GM23338 (cell line): ENCODE measurements at regions not wholly inside any gene's neighbourhood (a gene's known extent, or its start where the extent isn't known, plus 50 kb on each side); places are given as distances from the start of the nearest gene placed in this dataset.

Experiments used
- ATAC-seq: fragments of 200-7000 bp; cut with Tn5 transposase; 3 replicates; pipeline ENCODE4 v1.9.1; 2020
- DNase-seq: peaks from one replicate; pipeline ENCODE4 v3.0.0-alpha.2; 2015; ENCODE audit warnings: low spot score
- H2AFZ ChIP-seq: fragments of 200-600 bp; sonication (generic); 2 replicates; pipeline ENCODE4 v1.8.0; 2016; ENCODE audit warnings: antibody characterized with exemption, mild to moderate bottlenecking, moderate library complexity
- H3F3A ChIP-seq: fragments of 200-600 bp; sonication (generic); replicated peaks from 2 replicates; pipeline ENCODE4 v1.8.0; 2017; ENCODE audit warnings: antibody characterized with exemption, mixed run types, low read depth
- H3K27ac ChIP-seq: fragments of 200-600 bp; sonication (generic); 2 replicates; pipeline ENCODE4 v1.6.1; 2016; ENCODE audit warnings: low read depth
- H3K27me3 ChIP-seq: fragments of 200-600 bp; sonication (generic); 2 replicates; pipeline ENCODE4 v1.8.0; 2016; ENCODE audit warnings: mild to moderate bottlenecking, mixed run types, moderate library complexity; ENCODE audit not compliant: insufficient read depth
- H3K36me3 ChIP-seq: fragments of 200-600 bp; sonication (generic); 2 replicates; pipeline ENCODE4 v1.8.0; 2016; ENCODE audit warnings: mild to moderate bottlenecking; ENCODE audit not compliant: insufficient read depth
- H3K4me1 ChIP-seq: fragments of 200-600 bp; sonication (generic); 2 replicates; pipeline ENCODE4 v1.8.0; 2016; ENCODE audit warnings: mild to moderate bottlenecking, moderate library complexity; ENCODE audit not compliant: insufficient read depth
- H3K4me2 ChIP-seq: fragments of 200-600 bp; sonication (generic); 2 replicates; pipeline ENCODE4 v1.7.1; 2017; ENCODE audit warnings: mixed run types
- H3K4me3 ChIP-seq: fragments of 200-600 bp; sonication (generic); 2 replicates; pipeline ENCODE4 v1.6.1; 2016; ENCODE audit warnings: mixed run types
- H3K79me2 ChIP-seq: fragments of 200-600 bp; sonication (generic); replicated peaks from 2 replicates; pipeline ENCODE4 v1.8.0; 2017; ENCODE audit warnings: mild to moderate bottlenecking; ENCODE audit not compliant: insufficient read depth
- H3K9me2 ChIP-seq: fragments of 200-600 bp; sonication (generic); 2 replicates; pipeline ENCODE4 v1.8.0; 2017; ENCODE audit not compliant: insufficient read depth
- H4K20me1 ChIP-seq: fragments of 200-600 bp; sonication (generic); replicated peaks from 2 replicates; pipeline ENCODE4 v1.8.0; 2017; ENCODE audit warnings: mild to moderate bottlenecking; ENCODE audit not compliant: insufficient read depth
- H3K27ac Mint-ChIP-seq: 2 replicates; pipeline ENCODE4 v1.8.0; 2020; ENCODE audit warnings: inconsistent platforms, mild to moderate bottlenecking, moderate library complexity, mixed read lengths
- H3K27me3 Mint-ChIP-seq: 3 replicates; pipeline ENCODE4 v1.8.0; 2022; ENCODE audit warnings: low read depth, mild to moderate bottlenecking, moderate library complexity, mixed read lengths, inconsistent platforms; ENCODE audit not compliant: insufficient read depth, poor library complexity
- H3K36me3 Mint-ChIP-seq: 3 replicates; pipeline ENCODE4 v1.8.0; 2021; ENCODE audit warnings: low read depth, mild to moderate bottlenecking, inconsistent platforms, moderate library complexity, mixed read lengths
- H3K4me1 Mint-ChIP-seq: 3 replicates; pipeline ENCODE4 v1.8.0; 2020; ENCODE audit warnings: mild to moderate bottlenecking, inconsistent platforms, mixed read lengths
- H3K4me3 Mint-ChIP-seq: 3 replicates; pipeline ENCODE4 v1.8.0; 2021; ENCODE audit warnings: moderate library complexity, mild to moderate bottlenecking, inconsistent platforms, mixed read lengths
- H3K9me3 Mint-ChIP-seq: 3 replicates; pipeline ENCODE4 v1.8.0; 2020; ENCODE audit warnings: moderate library complexity, mild to moderate bottlenecking, inconsistent platforms, mixed read lengths
- CREB1 ChIP-seq: fragments of 250-450 bp; sonication (Bioruptor Pico); IDR thresholded peaks from 2 replicates; pipeline ENCODE4 v1.5.0; 2020; ENCODE audit warnings: low read depth, mild to moderate bottlenecking, moderate library complexity
- EZH2 ChIP-seq: fragments of 200-600 bp; sonication (generic); IDR thresholded peaks from one replicate; pipeline ENCODE4 v1.8.0; 2017; ENCODE audit warnings: antibody characterized with exemption, mild to moderate bottlenecking, low read depth; ENCODE audit not compliant: unreplicated experiment
- EZH2phosphoT487 ChIP-seq: fragments of 200-600 bp; sonication (generic); IDR thresholded peaks from one replicate; pipeline ENCODE4 v1.8.1; 2018; ENCODE audit warnings: antibody characterized with exemption; ENCODE audit not compliant: unreplicated experiment
- JUNB ChIP-seq: IDR thresholded peaks from one replicate; pipeline ENCODE4 v1.6.1; 2016; ENCODE audit warnings: antibody characterized with exemption; ENCODE audit not compliant: unreplicated experiment
- NANOG ChIP-seq: IDR thresholded peaks from 2 replicates; pipeline ENCODE4 v1.6.1; 2016; ENCODE audit warnings: antibody characterized with exemption, borderline replicate concordance
- POLR2AphosphoS5 ChIP-seq: IDR thresholded peaks from 2 replicates; pipeline ENCODE4 v1.6.1; 2016; ENCODE audit warnings: antibody characterized with exemption, low read depth
- STAT1 ChIP-seq: IDR thresholded peaks from one replicate; pipeline ENCODE4 v1.6.1; 2016; ENCODE audit warnings: antibody characterized with exemption; ENCODE audit not compliant: unreplicated experiment
- ZNF114 ChIP-seq: fragments of 250-450 bp; sonication (Bioruptor Pico); IDR thresholded peaks from 2 replicates; pipeline ENCODE4 v1.5.0; 2020; ENCODE audit warnings: mild to moderate bottlenecking, moderate library complexity
- ZNF331 ChIP-seq: fragments of 250-450 bp; sonication (Bioruptor Pico); IDR thresholded peaks from 2 replicates; pipeline ENCODE4 v1.5.0; 2020; ENCODE audit warnings: low read depth, mild to moderate bottlenecking, moderate library complexity
- TF ChIP-seq, protein P1 (sequence below): IDR thresholded peaks from 2 replicates; pipeline ENCODE4 v1.6.1; 2016; ENCODE audit warnings: antibody characterized with exemption
- TF ChIP-seq, protein P2 (sequence below): IDR thresholded peaks from one replicate; pipeline ENCODE4 v1.6.1; 2018; ENCODE audit warnings: antibody characterized with exemption; ENCODE audit not compliant: unreplicated experiment

DNA sequence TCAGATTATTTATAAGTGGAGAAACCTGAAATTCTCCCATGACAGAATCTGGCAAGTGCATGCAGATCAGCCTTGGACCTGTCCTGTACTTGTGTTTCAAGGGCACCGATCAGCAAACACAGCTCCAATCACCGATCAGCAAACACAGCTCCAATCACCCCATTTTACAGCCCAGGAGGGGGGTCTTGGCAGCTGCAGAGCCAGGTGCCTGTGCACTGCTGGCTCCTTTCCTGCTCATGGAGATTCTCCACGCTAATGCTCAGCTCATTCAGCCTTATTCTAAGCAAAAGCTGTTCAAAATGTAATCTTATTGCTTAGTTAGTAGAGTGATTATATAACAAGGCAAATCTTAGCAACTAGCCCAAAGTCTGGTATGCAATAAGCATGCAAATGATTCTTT, 623.1 kb upstream of the HS6ST1 start:
- Mint-ChIP-seq H3K36me3 (peaks cover 9% of the 10 kb centered on the region; the same call in 2 of the 3 replicates), H3K27ac (no peak overlapping the region), H3K9me3 (peaks cover 24% of the 10 kb centered on the region), H3K4me3 (no peak overlapping the region), H3K4me1 (no peaks in the 10 kb centered on the region), H3K27me3 (peaks cover 2% of the 10 kb centered on the region)
- H3K27ac ChIP-seq = no peak overlapping the region
- H3K27me3 ChIP-seq = no peaks in the 10 kb centered on the region
- no peak overlapping the region for H3K4me3 ChIP-seq
- DNase-seq (no peak), ATAC-seq (no peak)
- no peak overlapping the region for H3K4me2 ChIP-seq
- no peaks in the 10 kb centered on the region for H3K79me2 ChIP-seq
- H3K4me1 ChIP-seq = no peaks in the 10 kb centered on the region
- no peaks in the 10 kb centered on the region for H3K36me3 ChIP-seq
- no peak overlapping the region for H2AFZ ChIP-seq
- TF ChIP-seq EZH2phosphoT487 = no peak
- no peak for TF ChIP-seq CREB1
- TF ChIP-seq, protein P1, sequence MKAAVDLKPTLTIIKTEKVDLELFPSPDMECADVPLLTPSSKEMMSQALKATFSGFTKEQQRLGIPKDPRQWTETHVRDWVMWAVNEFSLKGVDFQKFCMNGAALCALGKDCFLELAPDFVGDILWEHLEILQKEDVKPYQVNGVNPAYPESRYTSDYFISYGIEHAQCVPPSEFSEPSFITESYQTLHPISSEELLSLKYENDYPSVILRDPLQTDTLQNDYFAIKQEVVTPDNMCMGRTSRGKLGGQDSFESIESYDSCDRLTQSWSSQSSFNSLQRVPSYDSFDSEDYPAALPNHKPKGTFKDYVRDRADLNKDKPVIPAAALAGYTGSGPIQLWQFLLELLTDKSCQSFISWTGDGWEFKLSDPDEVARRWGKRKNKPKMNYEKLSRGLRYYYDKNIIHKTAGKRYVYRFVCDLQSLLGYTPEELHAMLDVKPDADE = no peak
- no peak for TF ChIP-seq STAT1
- no peak for TF ChIP-seq POLR2AphosphoS5
- no peak for TF ChIP-seq ZNF114 (CRISPR knock-in tag)
- no peaks in the 10 kb centered on the region for H4K20me1 ChIP-seq
- H3F3A ChIP-seq = no peaks in the 10 kb centered on the region
- H3K9me2 ChIP-seq = no peaks in the 10 kb centered on the region

DNA sequence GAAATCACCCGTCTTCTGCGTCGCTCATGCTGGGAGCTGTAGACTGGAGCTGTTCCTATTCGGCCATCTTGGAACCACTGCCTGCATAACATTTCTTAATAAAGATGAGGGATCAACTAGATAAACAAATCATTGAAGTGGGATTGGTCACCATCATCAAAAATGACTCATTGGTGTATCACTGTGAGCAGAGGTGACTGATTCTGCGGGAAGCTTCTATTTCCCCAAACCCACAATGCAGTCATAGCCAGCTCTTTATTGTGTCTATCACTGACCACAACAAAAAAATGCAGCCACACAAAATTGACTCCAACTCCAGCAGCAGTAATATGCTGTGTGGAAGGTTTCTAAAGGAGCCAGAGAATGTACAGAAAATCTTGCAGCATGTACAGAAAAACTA, 630.7 kb upstream of the HS6ST1 start:
- no peak overlapping the region for H3K4me2 ChIP-seq
- TF ChIP-seq POLR2AphosphoS5 (no peak), JUNB (no peak), NANOG (no peak), ZNF331 (CRISPR knock-in tag) (no peak), EZH2phosphoT487 (no peak), STAT1 (no peak), ZNF114 (CRISPR knock-in tag) (no peak), EZH2 (no peak), CREB1 (no peak)
- TF ChIP-seq, protein P2, sequence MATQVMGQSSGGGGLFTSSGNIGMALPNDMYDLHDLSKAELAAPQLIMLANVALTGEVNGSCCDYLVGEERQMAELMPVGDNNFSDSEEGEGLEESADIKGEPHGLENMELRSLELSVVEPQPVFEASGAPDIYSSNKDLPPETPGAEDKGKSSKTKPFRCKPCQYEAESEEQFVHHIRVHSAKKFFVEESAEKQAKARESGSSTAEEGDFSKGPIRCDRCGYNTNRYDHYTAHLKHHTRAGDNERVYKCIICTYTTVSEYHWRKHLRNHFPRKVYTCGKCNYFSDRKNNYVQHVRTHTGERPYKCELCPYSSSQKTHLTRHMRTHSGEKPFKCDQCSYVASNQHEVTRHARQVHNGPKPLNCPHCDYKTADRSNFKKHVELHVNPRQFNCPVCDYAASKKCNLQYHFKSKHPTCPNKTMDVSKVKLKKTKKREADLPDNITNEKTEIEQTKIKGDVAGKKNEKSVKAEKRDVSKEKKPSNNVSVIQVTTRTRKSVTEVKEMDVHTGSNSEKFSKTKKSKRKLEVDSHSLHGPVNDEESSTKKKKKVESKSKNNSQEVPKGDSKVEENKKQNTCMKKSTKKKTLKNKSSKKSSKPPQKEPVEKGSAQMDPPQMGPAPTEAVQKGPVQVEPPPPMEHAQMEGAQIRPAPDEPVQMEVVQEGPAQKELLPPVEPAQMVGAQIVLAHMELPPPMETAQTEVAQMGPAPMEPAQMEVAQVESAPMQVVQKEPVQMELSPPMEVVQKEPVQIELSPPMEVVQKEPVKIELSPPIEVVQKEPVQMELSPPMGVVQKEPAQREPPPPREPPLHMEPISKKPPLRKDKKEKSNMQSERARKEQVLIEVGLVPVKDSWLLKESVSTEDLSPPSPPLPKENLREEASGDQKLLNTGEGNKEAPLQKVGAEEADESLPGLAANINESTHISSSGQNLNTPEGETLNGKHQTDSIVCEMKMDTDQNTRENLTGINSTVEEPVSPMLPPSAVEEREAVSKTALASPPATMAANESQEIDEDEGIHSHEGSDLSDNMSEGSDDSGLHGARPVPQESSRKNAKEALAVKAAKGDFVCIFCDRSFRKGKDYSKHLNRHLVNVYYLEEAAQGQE = no peak
- TF ChIP-seq, protein P1 = no peak

More for the DNA sequence above, 630.7 kb upstream of the HS6ST1 start:
- no peaks in the 10 kb centered on the region for H3K4me1 Mint-ChIP-seq
- no peak overlapping the region for H3K27ac ChIP-seq
- no peaks in the 10 kb centered on the region for H3K9me2 ChIP-seq
- ATAC-seq = no peak
- peaks cover 76% of the 10 kb centered on the region for H3K9me3 Mint-ChIP-seq
- H2AFZ ChIP-seq = no peak overlapping the region
- no peaks in the 10 kb centered on the region for H3K36me3 ChIP-seq
- H3K27ac Mint-ChIP-seq = no peak overlapping the region
- H3K27me3 Mint-ChIP-seq = peaks cover 2% of the 10 kb centered on the region
- no peak overlapping the region for H3K4me3 ChIP-seq
- H3K79me2 ChIP-seq = no peaks in the 10 kb centered on the region
- H3K27me3 ChIP-seq = no peaks in the 10 kb centered on the region
- peaks cover 35% of the 10 kb centered on the region for H3K36me3 Mint-ChIP-seq
- no peaks in the 10 kb centered on the region for H3K4me1 ChIP-seq
- H4K20me1 ChIP-seq = no peaks in the 10 kb centered on the region
- no peak for DNase-seq
- H3F3A ChIP-seq = no peaks in the 10 kb centered on the region
- H3K4me3 Mint-ChIP-seq = no peak overlapping the region
